ENCODE measurements at regions not wholly inside any gene's neighbourhood (a gene's known extent, or its start where the extent isn't known, plus 50 kb on each side); places are given as distances from the start of the nearest gene placed in this dataset.

DNA sequence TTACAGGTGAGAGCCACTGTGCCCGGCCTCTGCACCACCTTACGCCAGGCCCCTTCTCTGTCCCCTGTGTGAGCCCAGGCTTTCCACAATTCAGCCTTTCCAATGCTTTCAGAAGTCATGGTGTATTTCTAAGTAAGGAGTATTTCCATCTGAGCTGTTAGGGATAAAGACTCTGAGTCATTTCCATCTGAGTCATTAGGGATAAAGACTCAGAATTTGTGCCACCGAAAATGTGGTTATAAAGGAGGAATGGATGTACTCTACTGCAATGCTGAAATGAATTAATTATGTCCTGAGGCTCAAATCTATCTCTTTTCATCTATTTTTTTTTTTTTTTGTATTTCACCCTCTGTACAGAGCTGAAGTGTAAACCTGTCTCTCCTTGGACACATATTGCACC is 84.0 kb downstream of the GATA3 start:
- Mint-ChIP-seq H3K27ac (peak overlapping the region; percentile 9 to 97 (median 92)), H3K4me3 (peak overlapping the region; percentile 47 to 73 (median 58)), H3K36me3 (no peaks in the 10 kb centered on the region), H3K9me3 (no peaks in the 10 kb centered on the region), H3K4me1 (peaks cover 14 to 44% (median 25%) of the 10 kb centered on the region in 4 donors), H3K27me3 (no peaks in the 10 kb centered on the region)
- Histone ChIP-seq H3K4me3 (ENCODE audit: low read depth, low read length) (no peak overlapping the region), H3K9me3 (ENCODE audit: control insufficient read depth in 2 of 2, low read length in 2 of 2) (no peaks in the 10 kb centered on the region), H3K36me3 (ENCODE audit: control insufficient read depth, insufficient read depth, low read length) (no peaks in the 10 kb centered on the region), H3K27me3 (ENCODE audit: control insufficient read depth, insufficient read depth, low read length) (no peaks in the 10 kb centered on the region), H3K4me1 (ENCODE audit: control insufficient read depth, insufficient read depth, low read length, poor library complexity, severe bottlenecking) (peaks cover 16% of the 10 kb centered on the region), H3K27ac (ENCODE audit: insufficient read depth, low read length, poor library complexity, severe bottlenecking) (no peak overlapping the region)
- DNase-seq: no peak
- no peak for ATAC-seq (ENCODE audit: low read depth in 2 of 2)

DNA sequence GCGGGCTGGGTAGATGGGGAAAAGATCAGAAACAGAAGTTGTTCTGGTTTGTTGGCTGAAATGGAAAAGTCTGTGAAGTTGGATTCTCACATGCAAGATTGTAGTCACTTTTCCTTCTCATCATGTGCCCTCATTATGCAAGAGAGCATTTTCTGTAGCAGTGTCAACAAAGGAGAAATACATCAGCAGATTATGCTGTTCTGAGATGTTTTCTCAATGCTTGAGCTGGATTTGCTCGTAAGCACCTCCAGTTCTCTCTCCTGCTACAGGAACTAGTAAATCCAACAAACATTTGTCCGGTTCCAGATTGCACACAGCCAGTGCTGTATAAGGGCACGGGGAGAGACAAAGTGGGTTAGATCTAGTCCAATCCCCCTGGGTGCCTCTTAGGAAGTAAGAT is 90.0 kb downstream of the GATA3 start:
- Mint-ChIP-seq H3K4me1 (peaks cover 0 to 9% (median 0%) of the 10 kb centered on the region in 4 donors), H3K4me3 (no peak overlapping the region), H3K27ac (no peak overlapping the region), H3K36me3 (no peaks in the 10 kb centered on the region), H3K9me3 (no peaks in the 10 kb centered on the region), H3K27me3 (no peaks in the 10 kb centered on the region)
- DNase-seq (no peak), ATAC-seq (ENCODE audit: low read depth in 2 of 2) (no peak)
- H3K9me3 ChIP-seq (ENCODE audit: control insufficient read depth in 2 of 2, low read length in 2 of 2): no peaks in the 10 kb centered on the region
- H3K27ac ChIP-seq (ENCODE audit: insufficient read depth, low read length, poor library complexity, severe bottlenecking): no peak overlapping the region
- H3K4me3 ChIP-seq (ENCODE audit: low read depth, low read length): no peak overlapping the region
- no peaks in the 10 kb centered on the region for H3K27me3 ChIP-seq (ENCODE audit: control insufficient read depth, insufficient read depth, low read length)
- no peaks in the 10 kb centered on the region for H3K4me1 ChIP-seq (ENCODE audit: control insufficient read depth, insufficient read depth, low read length, poor library complexity, severe bottlenecking)
- no peaks in the 10 kb centered on the region for H3K36me3 ChIP-seq (ENCODE audit: control insufficient read depth, insufficient read depth, low read length)

DNA sequence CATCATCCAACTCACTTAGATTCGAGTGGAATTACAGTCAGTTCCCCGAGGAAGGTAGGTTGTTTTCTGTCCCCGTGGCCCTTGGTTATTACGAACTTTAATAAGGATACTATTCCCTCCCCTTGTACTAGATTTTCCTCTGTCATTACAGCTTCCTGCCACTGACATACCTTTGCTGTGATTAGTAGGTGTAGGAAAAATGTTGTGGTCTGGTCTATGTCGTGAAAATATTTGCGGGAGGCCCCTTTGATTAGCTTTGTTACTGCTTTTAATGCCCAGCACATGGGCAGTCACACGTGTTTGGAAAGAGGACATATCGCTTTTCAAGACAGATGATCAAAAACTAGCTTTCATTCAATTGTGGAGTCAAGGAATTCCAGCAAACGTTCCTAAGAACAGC is 92.2 kb downstream of the GATA3 start:
- ATAC-seq (ENCODE audit: low read depth in 2 of 2): no peak
- Mint-ChIP-seq H3K4me1 (no peaks in the 10 kb centered on the region), H3K27me3 (peaks cover 7% of the 10 kb centered on the region), H3K9me3 (no peaks in the 10 kb centered on the region), H3K36me3 (no peaks in the 10 kb centered on the region), H3K4me3 (no peak overlapping the region), H3K27ac (no peak overlapping the region)
- Histone ChIP-seq H3K4me1 (ENCODE audit: control insufficient read depth, insufficient read depth, low read length, poor library complexity, severe bottlenecking) (no peaks in the 10 kb centered on the region), H3K4me3 (ENCODE audit: low read depth, low read length) (no peak overlapping the region), H3K27ac (ENCODE audit: insufficient read depth, low read length, poor library complexity, severe bottlenecking) (no peak overlapping the region), H3K27me3 (ENCODE audit: control insufficient read depth, insufficient read depth, low read length) (no peaks in the 10 kb centered on the region), H3K36me3 (ENCODE audit: control insufficient read depth, insufficient read depth, low read length) (no peaks in the 10 kb centered on the region), H3K9me3 (ENCODE audit: control insufficient read depth in 2 of 2, low read length in 2 of 2) (no peaks in the 10 kb centered on the region)
- DNase-seq: no peak

DNA sequence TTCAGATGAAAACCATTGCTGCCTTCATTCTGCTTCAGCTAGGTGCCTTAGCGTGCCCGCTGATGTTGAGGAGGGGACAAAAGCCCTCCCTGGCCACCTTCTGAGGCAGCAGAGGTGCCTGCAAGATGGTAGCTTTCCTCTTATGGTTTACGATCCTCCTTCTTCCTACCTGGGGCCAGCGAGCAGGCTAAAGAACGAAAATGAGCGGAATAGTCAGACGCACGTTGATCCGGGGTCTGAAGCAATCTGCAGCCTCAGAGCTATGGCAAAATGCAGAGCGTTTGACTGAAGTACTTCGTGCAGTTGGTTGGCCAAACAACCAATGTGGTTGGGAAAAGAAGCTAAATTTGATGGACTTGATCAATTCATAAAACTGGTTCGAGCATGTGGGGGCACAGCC is 95.5 kb downstream of the GATA3 start:
- Mint-ChIP-seq H3K36me3 (no peaks in the 10 kb centered on the region), H3K9me3 (no peaks in the 10 kb centered on the region), H3K27me3 (peaks cover 13% of the 10 kb centered on the region), H3K27ac (no peak overlapping the region), H3K4me1 (peaks cover 0 to 5% (median 2%) of the 10 kb centered on the region in 4 donors), H3K4me3 (no peak overlapping the region)
- no peak overlapping the region for H3K4me3 ChIP-seq (ENCODE audit: low read depth, low read length)
- H3K4me1 ChIP-seq (ENCODE audit: control insufficient read depth, insufficient read depth, low read length, poor library complexity, severe bottlenecking): no peaks in the 10 kb centered on the region
- no peak overlapping the region for H3K27ac ChIP-seq (ENCODE audit: insufficient read depth, low read length, poor library complexity, severe bottlenecking)
- no peaks in the 10 kb centered on the region for H3K27me3 ChIP-seq (ENCODE audit: control insufficient read depth, insufficient read depth, low read length)
- no peak for DNase-seq
- H3K9me3 ChIP-seq (ENCODE audit: control insufficient read depth in 2 of 2, low read length in 2 of 2): no peaks in the 10 kb centered on the region
- no peaks in the 10 kb centered on the region for H3K36me3 ChIP-seq (ENCODE audit: control insufficient read depth, insufficient read depth, low read length)
- ATAC-seq (ENCODE audit: low read depth in 2 of 2): no peak

DNA sequence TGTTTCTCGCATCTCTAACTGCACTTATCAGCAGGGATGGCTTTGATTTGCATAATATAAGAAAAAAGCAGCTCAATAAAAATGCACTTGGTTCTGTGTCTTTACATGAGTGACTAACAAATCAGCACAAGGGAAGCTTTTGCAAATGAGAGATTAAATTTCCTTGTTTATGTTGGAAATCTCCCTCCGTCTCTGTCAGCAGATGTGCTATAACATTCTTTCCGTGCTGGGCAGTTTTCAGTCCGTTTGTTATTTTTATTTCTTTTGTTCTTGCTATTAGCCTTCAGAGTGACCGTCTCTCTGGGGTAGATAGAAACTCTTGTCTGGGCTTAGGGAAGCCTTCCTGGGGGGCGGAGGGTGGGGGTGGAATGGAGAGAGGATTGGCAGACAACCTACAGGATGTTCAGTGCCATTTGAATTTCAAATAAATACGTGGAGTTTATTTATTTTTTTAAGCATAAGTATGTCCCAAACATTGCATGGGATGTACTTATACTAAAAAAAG is 96.0 kb downstream of the GATA3 start:
- H3K4me1 ChIP-seq (ENCODE audit: control insufficient read depth, insufficient read depth, low read length, poor library complexity, severe bottlenecking): no peaks in the 10 kb centered on the region
- H3K27me3 Mint-ChIP-seq: peaks cover 13% of the 10 kb centered on the region
- H3K9me3 ChIP-seq (ENCODE audit: control insufficient read depth in 2 of 2, low read length in 2 of 2): no peaks in the 10 kb centered on the region
- H3K36me3 Mint-ChIP-seq: no peaks in the 10 kb centered on the region
- no peak overlapping the region for H3K27ac Mint-ChIP-seq
- H3K4me3 Mint-ChIP-seq: no peak overlapping the region
- no peak overlapping the region for H3K27ac ChIP-seq (ENCODE audit: insufficient read depth, low read length, poor library complexity, severe bottlenecking)
- no peak overlapping the region for H3K4me3 ChIP-seq (ENCODE audit: low read depth, low read length)
- H3K9me3 Mint-ChIP-seq: no peaks in the 10 kb centered on the region
- ATAC-seq (ENCODE audit: low read depth in 2 of 2) (no peak), DNase-seq (no peak)
- peaks cover 0 to 5% (median 2%) of the 10 kb centered on the region in 4 donors for H3K4me1 Mint-ChIP-seq
- H3K27me3 ChIP-seq (ENCODE audit: control insufficient read depth, insufficient read depth, low read length): no peaks in the 10 kb centered on the region
- H3K36me3 ChIP-seq (ENCODE audit: control insufficient read depth, insufficient read depth, low read length): no peaks in the 10 kb centered on the region

DNA sequence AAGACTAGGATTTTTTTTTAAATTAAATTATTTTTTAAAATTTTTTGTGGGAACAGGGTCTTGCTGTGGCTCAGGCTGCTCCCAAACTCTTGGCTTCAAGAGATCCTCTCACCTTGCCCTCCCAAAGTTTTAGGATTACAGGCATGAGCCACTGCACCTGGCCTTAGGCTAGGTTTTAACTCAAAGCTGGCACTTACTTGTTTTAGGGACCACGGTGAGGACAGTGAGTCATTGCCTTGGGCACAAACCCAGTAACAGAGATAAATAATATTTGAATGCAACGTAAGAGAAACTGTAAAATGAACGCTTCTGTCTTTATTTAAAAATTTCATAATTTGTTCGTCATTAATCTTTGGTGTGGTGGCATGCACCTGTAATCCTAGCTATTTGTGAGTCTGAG is 96.6 kb downstream of the GATA3 start:
- Mint-ChIP-seq H3K4me3 (no peak overlapping the region), H3K4me1 (peaks cover 0 to 5% (median 2%) of the 10 kb centered on the region in 4 donors), H3K27me3 (peaks cover 13% of the 10 kb centered on the region), H3K36me3 (no peaks in the 10 kb centered on the region), H3K9me3 (no peaks in the 10 kb centered on the region), H3K27ac (no peak overlapping the region)
- no peak overlapping the region for H3K27ac ChIP-seq (ENCODE audit: insufficient read depth, low read length, poor library complexity, severe bottlenecking)
- ATAC-seq (ENCODE audit: low read depth in 2 of 2) (no peak), DNase-seq (no peak)
- no peaks in the 10 kb centered on the region for H3K36me3 ChIP-seq (ENCODE audit: control insufficient read depth, insufficient read depth, low read length)
- H3K9me3 ChIP-seq (ENCODE audit: control insufficient read depth in 2 of 2, low read length in 2 of 2): no peaks in the 10 kb centered on the region
- H3K4me1 ChIP-seq (ENCODE audit: control insufficient read depth, insufficient read depth, low read length, poor library complexity, severe bottlenecking): no peaks in the 10 kb centered on the region
- H3K27me3 ChIP-seq (ENCODE audit: control insufficient read depth, insufficient read depth, low read length): no peaks in the 10 kb centered on the region
- H3K4me3 ChIP-seq (ENCODE audit: low read depth, low read length): no peak overlapping the region

DNA sequence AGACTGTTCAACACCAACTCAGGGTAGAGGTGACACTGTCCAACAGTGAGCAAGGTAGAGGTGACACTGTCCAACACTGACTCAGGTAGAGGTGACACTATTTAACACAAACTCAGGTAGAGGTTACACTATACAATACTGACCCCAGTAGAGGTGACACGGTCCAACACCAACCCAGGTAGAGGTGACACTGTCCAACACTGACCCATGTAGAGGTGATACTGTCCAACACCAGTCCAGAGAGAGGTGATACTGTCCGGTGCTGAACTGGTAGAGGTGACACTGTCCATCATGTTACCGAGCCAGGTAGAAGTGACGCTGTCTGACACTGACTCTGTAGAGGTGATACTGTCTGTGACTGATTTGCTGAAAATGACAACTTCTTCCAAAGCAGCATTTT is 102.4 kb downstream of the GATA3 start:
- peaks cover 15% of the 10 kb centered on the region for H3K27me3 Mint-ChIP-seq
- ATAC-seq (ENCODE audit: low read depth in 2 of 2): no peak
- H3K27me3 ChIP-seq (ENCODE audit: control insufficient read depth, insufficient read depth, low read length): no peaks in the 10 kb centered on the region

DNA sequence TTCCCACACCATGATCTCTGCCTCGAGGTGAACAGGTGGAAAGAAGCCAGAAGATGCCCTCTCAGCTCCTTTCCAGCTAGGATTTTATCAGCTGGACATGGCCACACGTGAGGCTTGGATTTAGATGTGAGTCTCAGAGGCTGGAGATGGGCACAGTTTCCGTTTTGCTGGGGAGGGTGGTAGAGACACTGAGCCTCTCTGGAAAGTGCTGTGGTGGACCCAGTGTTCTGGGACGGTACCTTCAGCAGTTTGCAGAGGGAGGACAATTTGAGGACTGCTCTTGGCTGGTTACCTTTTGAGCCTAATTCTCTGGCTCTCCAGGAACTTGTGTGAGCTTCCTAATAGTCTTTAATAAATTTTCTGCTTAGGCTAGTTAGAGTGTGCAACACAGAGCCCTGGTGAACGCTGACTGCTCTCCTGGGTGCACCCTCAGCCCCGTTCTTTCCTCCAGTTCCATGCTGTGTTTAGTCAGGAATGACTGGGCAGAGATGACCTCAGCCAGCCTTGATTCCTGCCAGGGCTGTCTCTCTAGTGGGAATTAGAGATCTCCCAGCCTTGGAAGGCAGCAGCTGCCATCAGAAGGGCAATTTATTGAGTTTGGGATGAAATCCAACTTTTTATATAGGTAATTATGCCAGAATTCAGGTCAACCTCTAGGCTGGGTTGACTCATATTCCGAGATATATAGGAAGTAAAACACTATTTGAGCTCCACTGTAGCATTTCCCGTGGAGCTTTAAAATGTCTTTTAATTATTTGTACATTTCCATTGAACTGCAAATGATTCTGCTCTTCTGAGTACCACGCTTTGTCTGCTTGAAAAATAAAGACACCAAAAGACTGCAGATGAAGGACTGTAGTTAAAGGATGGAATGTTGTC is 103.9 kb downstream of the GATA3 start:
- H3K4me1 Mint-ChIP-seq: peaks cover 0 to 5% (median 2%) of the 10 kb centered on the region in 4 donors
- no peaks in the 10 kb centered on the region for H3K4me1 ChIP-seq (ENCODE audit: control insufficient read depth, insufficient read depth, low read length, poor library complexity, severe bottlenecking)
- no peaks in the 10 kb centered on the region for H3K36me3 Mint-ChIP-seq
- H3K9me3 Mint-ChIP-seq: peaks cover 0 to 4% (median 0%) of the 10 kb centered on the region in 7 donors
- H3K4me3 Mint-ChIP-seq: no peak overlapping the region
- H3K9me3 ChIP-seq (ENCODE audit: control insufficient read depth in 2 of 2, low read length in 2 of 2): no peaks in the 10 kb centered on the region
- H3K4me3 ChIP-seq (ENCODE audit: low read depth, low read length): no peak overlapping the region
- ATAC-seq (ENCODE audit: low read depth in 2 of 2) (no peak), DNase-seq (no peak)
- H3K27ac Mint-ChIP-seq: no peak overlapping the region
- no peak overlapping the region for H3K27ac ChIP-seq (ENCODE audit: insufficient read depth, low read length, poor library complexity, severe bottlenecking)
- H3K36me3 ChIP-seq (ENCODE audit: control insufficient read depth, insufficient read depth, low read length): no peaks in the 10 kb centered on the region
- no peaks in the 10 kb centered on the region for H3K27me3 ChIP-seq (ENCODE audit: control insufficient read depth, insufficient read depth, low read length)
- peaks cover 13% of the 10 kb centered on the region for H3K27me3 Mint-ChIP-seq

More for the DNA sequence above, 102.4 kb downstream of the GATA3 start:
- no peaks in the 10 kb centered on the region for H3K4me1 ChIP-seq (ENCODE audit: control insufficient read depth, insufficient read depth, low read length, poor library complexity, severe bottlenecking)
- H3K9me3 Mint-ChIP-seq: peaks cover 0 to 3% (median 0%) of the 10 kb centered on the region in 7 donors
- H3K36me3 Mint-ChIP-seq: no peaks in the 10 kb centered on the region
- DNase-seq: no peak
- no peak overlapping the region for H3K27ac ChIP-seq (ENCODE audit: insufficient read depth, low read length, poor library complexity, severe bottlenecking)
- peaks cover 0 to 5% (median 2%) of the 10 kb centered on the region in 4 donors for H3K4me1 Mint-ChIP-seq
- H3K27ac Mint-ChIP-seq: no peak overlapping the region
- no peak overlapping the region for H3K4me3 Mint-ChIP-seq
- H3K9me3 ChIP-seq (ENCODE audit: control insufficient read depth in 2 of 2, low read length in 2 of 2): no peaks in the 10 kb centered on the region
- no peak overlapping the region for H3K4me3 ChIP-seq (ENCODE audit: low read depth, low read length)
- no peaks in the 10 kb centered on the region for H3K36me3 ChIP-seq (ENCODE audit: control insufficient read depth, insufficient read depth, low read length)
